Naive thymus-derived CD8-positive, alpha-beta T cell (primary cell): ENCODE measurements at regions not wholly inside any gene's neighbourhood (a gene's known extent, or its start where the extent isn't known, plus 50 kb on each side); places are given as distances from the start of the nearest gene placed in this dataset.
"Not testable (repeated sequence)": the region's sequence is repeated elsewhere in the genome, so short reads cannot be mapped to it uniquely, and the experiment has no call there.

ENCODE experiments used
- ATAC-seq, 2 donors: fragments of 150-1000 bp; cut with Tn5 transposase in 1 of 2; sonication (Bioruptor Pico), chemical (Tn5 transposase) in 1 of 2; 1 replicate in 1 of 2; 2 replicates in 1 of 2; pipeline ENCODE4 v1.10.0; 2021; ENCODE audit warnings: mild to moderate bottlenecking in 2 of 2, moderate library complexity in 2 of 2
- POLR2A ChIA-PET: fragments of 350-600 bp; sonication (Branson Sonifier 250); formaldehyde crosslinking; loops from one replicate; lab custom pipeline; 2021; ENCODE audit warnings: antibody characterized with exemption; lab: Charles Lee
- DNase-seq, 10 donors: peaks; one replicate each; pipeline versions ENCODE4 v3.0.0 to v3.0.0-alpha.2; 2020 to 2022
- H3K27ac Mint-ChIP-seq, 10 donors: one replicate each; pipeline ENCODE4 v1.8.0; 2020 to 2022; ENCODE audit warnings: mild to moderate bottlenecking in 10 of 10, mixed read lengths in 10 of 10, moderate library complexity in 4 of 10, inconsistent platforms in 1 of 10
- H3K27me3 Mint-ChIP-seq, 5 donors: one replicate each; pipeline ENCODE4 v1.8.0; 2021 to 2022; ENCODE audit warnings: mixed read lengths in 5 of 5
- H3K36me3 Mint-ChIP-seq, 3 donors: one replicate each; pipeline ENCODE4 v1.8.0; 2020 to 2022; ENCODE audit warnings: mixed read lengths in 3 of 3, mild to moderate bottlenecking in 2 of 3, inconsistent platforms in 1 of 3
- H3K4me1 Mint-ChIP-seq, 4 donors: one replicate each; pipeline ENCODE4 v1.8.0; 2021 to 2022; ENCODE audit warnings: mixed read lengths in 4 of 4
- H3K4me3 Mint-ChIP-seq, 10 donors: one replicate each; pipeline ENCODE4 v1.8.0; 2020 to 2022; ENCODE audit warnings: mild to moderate bottlenecking in 10 of 10, mixed read lengths in 10 of 10, moderate library complexity in 6 of 10, inconsistent platforms in 1 of 10
- H3K9me3 Mint-ChIP-seq, 9 donors: one replicate each; pipeline ENCODE4 v1.8.0; 2020 to 2022; ENCODE audit warnings: mixed read lengths in 9 of 9, mild to moderate bottlenecking in 3 of 9, inconsistent platforms in 1 of 9, moderate library complexity in 1 of 9

DNA sequence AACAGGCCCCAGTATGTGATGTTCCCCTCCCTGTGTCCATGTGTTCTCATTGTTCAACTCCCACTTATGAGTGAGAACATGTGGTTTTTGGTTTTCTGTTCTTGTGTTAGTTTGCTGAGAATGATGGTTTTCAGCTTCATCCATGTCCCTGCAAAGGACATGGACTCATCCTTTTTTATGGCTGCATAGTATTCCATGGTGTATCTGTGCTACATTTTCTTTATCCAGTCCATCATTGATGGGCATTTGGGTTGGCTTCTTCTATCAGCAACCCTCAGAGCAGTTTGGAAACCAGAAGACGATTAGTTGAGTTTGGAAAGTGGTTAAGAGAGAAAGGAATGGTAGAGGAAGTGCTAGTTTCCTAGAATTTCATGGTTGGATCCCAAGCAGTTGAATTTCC lies 319.1 kb upstream of the RNF32 start:
- ATAC-seq, H3K27ac Mint-ChIP-seq, POLR2A ChIA-PET, H3K4me1 Mint-ChIP-seq, DNase-seq, H3K4me3 Mint-ChIP-seq: not testable (repeated sequence)
- Mint-ChIP-seq H3K9me3 (peaks cover 0 to 15% (median 5%) of the 10 kb centered on the region in 9 donors), H3K27me3 (peaks cover 13 to 71% (median 28%) of the 10 kb centered on the region in 5 donors), H3K36me3 (peaks cover 0 to 15% (median 0%) of the 10 kb centered on the region in 3 donors)

- ATAC-seq = no peak
- Mint-ChIP-seq H3K27me3 (peaks cover 11 to 73% (median 23%) of the 10 kb centered on the region in 5 donors), H3K4me3 (no peak overlapping the region), H3K36me3 (peaks cover 0 to 29% (median 2%) of the 10 kb centered on the region in 3 donors), H3K27ac (no peak overlapping the region), H3K9me3 (peaks cover 5 to 31% (median 21%) of the 10 kb centered on the region in 9 donors), H3K4me1 (no peaks in the 10 kb centered on the region)
- DNase-seq = no peak
- POLR2A ChIA-PET = no interaction called here
Observed at GRCh38 chr7:156318926-156319325, 321.6 kb upstream of the RNF32 start.

DNA sequence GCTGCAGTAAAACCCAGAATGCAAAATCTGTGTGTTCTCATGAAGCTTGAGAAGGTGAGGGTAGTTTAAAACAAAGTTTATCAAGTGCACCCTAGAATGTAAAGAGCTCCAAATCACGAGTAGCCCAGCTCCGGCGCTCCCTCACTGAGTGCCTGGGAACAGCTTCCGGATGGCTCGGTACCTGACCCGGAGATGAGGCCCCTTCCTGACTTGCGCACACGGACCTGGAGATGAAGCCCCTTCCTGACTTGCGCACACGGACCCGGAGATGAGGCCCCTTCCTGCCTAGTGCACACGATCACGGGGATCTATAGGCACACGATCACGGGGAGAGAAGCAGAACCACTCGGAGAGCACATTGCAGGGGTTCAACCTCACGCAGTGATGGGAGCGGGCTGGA lies 322.1 kb upstream of the RNF32 start:
- ATAC-seq = no peak
- POLR2A ChIA-PET = no interaction called here
- DNase-seq = no peak
- peaks cover 12 to 76% (median 23%) of the 10 kb centered on the region in 5 donors for H3K27me3 Mint-ChIP-seq
- no peaks in the 10 kb centered on the region for H3K4me1 Mint-ChIP-seq
- peaks cover 0 to 29% (median 2%) of the 10 kb centered on the region in 3 donors for H3K36me3 Mint-ChIP-seq
- peaks cover 5 to 31% (median 22%) of the 10 kb centered on the region in 9 donors for H3K9me3 Mint-ChIP-seq
- H3K4me3 Mint-ChIP-seq = no peak overlapping the region
- no peak overlapping the region for H3K27ac Mint-ChIP-seq

DNA sequence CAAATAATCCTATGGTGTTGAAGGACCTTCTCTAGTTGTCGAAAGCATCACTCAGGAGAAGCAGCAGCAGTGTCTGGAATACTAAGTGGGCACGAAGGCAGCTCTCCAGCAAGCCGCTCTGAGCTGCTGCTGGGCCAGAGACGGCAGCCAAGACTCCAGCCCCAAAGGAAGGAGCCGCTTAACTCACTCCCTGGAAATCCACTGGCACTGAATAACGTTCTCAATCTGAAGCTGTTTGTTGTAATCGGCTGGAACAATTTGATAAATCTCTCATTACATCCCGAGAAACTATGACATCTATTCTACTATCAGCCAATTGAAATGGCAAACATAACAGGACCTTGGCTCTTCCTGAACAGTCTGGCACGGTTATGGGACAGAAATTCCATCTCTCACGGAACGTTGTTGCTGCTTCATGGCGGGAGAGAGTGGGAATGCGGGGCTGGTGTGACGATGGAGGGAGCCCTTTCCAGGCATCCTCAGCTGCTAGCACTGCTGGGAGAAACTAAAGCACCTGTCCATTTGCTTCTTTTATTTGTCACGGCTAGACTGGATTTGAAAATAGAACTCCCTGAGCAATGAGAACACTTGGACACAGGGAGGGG lies 331.5 kb upstream of the RNF32 start:
- H3K27ac Mint-ChIP-seq = no peak overlapping the region
- ATAC-seq = no peak
- H3K27me3 Mint-ChIP-seq = peaks cover 3 to 51% (median 12%) of the 10 kb centered on the region in 5 donors
- POLR2A ChIA-PET = no interaction called here
- peaks cover 0 to 2% (median 0%) of the 10 kb centered on the region in 4 donors for H3K4me1 Mint-ChIP-seq
- H3K9me3 Mint-ChIP-seq = peaks cover 0 to 18% (median 0%) of the 10 kb centered on the region in 9 donors
- peaks cover 0 to 7% (median 0%) of the 10 kb centered on the region in 3 donors for H3K36me3 Mint-ChIP-seq
- DNase-seq = no peak
- H3K4me3 Mint-ChIP-seq = no peak overlapping the region

DNA sequence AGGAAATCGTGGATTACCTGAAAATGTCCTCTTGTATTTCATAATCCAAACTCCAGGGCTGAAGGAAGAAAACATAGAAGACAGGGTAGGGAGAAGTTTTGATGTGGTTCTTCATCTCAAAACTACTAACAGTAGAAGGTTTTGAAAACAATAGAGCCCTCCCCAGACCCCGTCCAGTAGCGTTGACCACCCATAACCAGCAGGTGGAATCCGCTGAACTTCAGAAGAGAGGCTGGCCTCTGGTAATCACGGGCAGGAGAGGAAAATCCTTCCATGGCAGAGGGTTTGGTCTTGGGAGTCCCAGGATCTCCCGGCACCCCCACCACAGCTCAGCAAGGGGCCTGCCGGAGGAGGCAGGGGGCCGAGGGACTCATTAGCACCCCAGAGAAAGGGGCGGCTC lies 333.4 kb upstream of the RNF32 start:
- Mint-ChIP-seq H3K4me1 (peaks cover 0 to 2% (median 0%) of the 10 kb centered on the region in 4 donors), H3K27ac (no peak overlapping the region), H3K9me3 (peaks cover 0 to 12% (median 0%) of the 10 kb centered on the region in 9 donors), H3K4me3 (no peak overlapping the region), H3K27me3 (peaks cover 0 to 33% (median 8%) of the 10 kb centered on the region in 5 donors), H3K36me3 (peaks cover 0 to 7% (median 0%) of the 10 kb centered on the region in 3 donors)
- no peak for DNase-seq
- POLR2A ChIA-PET = no interaction called here
- ATAC-seq = no peak

- H3K9me3 Mint-ChIP-seq = peaks cover 0 to 5% (median 2%) of the 10 kb centered on the region in 9 donors
- DNase-seq (no peak), ATAC-seq (no peak)
- H3K4me1 Mint-ChIP-seq = peaks cover 0 to 2% (median 0%) of the 10 kb centered on the region in 4 donors
- no peak overlapping the region for H3K27ac Mint-ChIP-seq
- H3K36me3 Mint-ChIP-seq = no peaks in the 10 kb centered on the region
- POLR2A ChIA-PET = no interaction called here
- no peak overlapping the region for H3K4me3 Mint-ChIP-seq
- peaks cover 0 to 26% (median 3%) of the 10 kb centered on the region in 5 donors for H3K27me3 Mint-ChIP-seq
Observed at GRCh38 chr7:156305351-156305750, 335.2 kb upstream of the RNF32 start.

DNA sequence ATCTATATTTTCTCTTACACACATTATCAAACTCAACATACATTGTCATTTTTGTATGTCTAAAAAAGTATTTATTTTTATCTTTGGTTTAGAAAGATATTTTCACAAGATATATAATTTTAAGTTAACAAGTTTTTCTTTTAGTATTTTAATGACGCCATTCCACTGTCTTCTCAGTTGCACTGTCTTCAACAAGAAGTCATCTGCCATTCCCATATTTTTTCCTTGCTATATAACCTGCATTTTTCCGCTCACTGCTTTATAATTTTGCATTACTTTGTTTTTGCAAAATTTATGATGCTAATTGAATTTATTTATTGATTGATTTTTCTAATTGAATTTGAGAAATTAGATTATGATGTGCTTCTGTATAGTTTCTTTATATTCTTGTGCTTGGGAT lies 357.8 kb upstream of the RNF32 start:
- Mint-ChIP-seq H3K4me3 (no peak overlapping the region), H3K27ac (no peak overlapping the region), H3K36me3 (peaks cover 0 to 17% (median 2%) of the 10 kb centered on the region in 3 donors), H3K27me3 (peaks cover 3 to 26% (median 8%) of the 10 kb centered on the region in 5 donors), H3K9me3 (peaks cover 13 to 33% (median 23%) of the 10 kb centered on the region in 9 donors), H3K4me1 (no peaks in the 10 kb centered on the region)
- DNase-seq (no peak), ATAC-seq (no peak)
- POLR2A ChIA-PET = no interaction called here

DNA sequence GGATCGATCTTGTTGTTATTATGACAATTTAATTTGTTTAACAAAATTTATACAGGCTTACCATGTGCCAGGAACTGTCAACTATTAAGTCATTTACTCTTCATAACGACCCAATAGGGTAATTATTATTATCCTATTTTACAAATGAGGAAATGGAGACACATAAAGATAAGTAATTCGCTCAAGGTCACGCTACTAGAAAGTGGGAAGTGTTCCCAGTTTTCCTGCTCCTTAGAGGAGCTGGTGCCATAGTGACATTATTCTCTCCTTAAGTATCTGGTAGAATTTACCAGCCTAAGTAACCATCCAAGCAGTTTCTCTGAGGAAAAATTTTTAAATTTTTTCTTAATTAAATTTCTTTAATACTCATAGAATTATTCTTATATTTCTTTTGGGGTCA lies 360.9 kb upstream of the RNF32 start:
- H3K27me3 Mint-ChIP-seq = peaks cover 3 to 13% (median 5%) of the 10 kb centered on the region in 5 donors

DNA sequence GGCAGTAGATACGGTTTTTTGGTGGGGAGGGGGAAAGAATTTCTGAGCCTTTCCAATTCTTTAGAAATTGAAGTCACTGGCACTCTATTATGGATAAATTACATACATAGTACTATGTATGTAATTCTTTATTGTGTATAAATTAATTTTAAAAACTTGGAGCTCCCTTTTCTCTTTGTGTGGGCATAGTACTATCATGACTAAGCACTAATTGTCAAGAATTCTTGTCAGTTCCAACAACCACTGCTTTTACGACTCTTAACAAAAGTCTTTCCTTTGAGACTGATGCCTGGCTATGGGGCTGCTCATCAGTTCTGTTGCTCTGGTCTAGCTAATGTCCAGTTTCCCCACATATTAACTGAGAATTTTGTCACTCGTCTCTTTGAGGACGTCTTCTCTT lies 365.3 kb upstream of the RNF32 start:
- POLR2A ChIA-PET = no interaction called here
- H3K9me3 Mint-ChIP-seq = no peaks in the 10 kb centered on the region
- H3K27me3 Mint-ChIP-seq = peaks cover 4 to 42% (median 7%) of the 10 kb centered on the region in 5 donors
- H3K36me3 Mint-ChIP-seq = no peaks in the 10 kb centered on the region
- no peak overlapping the region for H3K27ac Mint-ChIP-seq
- no peaks in the 10 kb centered on the region for H3K4me1 Mint-ChIP-seq
- ATAC-seq (no peak), DNase-seq (no peak)
- no peak overlapping the region for H3K4me3 Mint-ChIP-seq

More for the DNA sequence above, 360.9 kb upstream of the RNF32 start:
- Mint-ChIP-seq H3K27ac (no peak overlapping the region), H3K4me1 (no peaks in the 10 kb centered on the region), H3K9me3 (peaks cover 13 to 31% (median 18%) of the 10 kb centered on the region in 9 donors), H3K4me3 (no peak overlapping the region), H3K36me3 (peaks cover 0 to 17% (median 0%) of the 10 kb centered on the region in 3 donors)
- ATAC-seq = no peak
- POLR2A ChIA-PET = no interaction called here
- DNase-seq = no peak

GRCh38 chr7:156274557-156274956 lies 366.0 kb upstream of the RNF32 start:
- Mint-ChIP-seq H3K36me3 (no peaks in the 10 kb centered on the region), H3K27ac (no peak overlapping the region), H3K9me3 (no peaks in the 10 kb centered on the region), H3K4me1 (no peaks in the 10 kb centered on the region), H3K27me3 (peaks cover 4 to 47% (median 7%) of the 10 kb centered on the region in 5 donors), H3K4me3 (no peak overlapping the region)
- DNase-seq = no peak
- no peak for ATAC-seq
- POLR2A ChIA-PET = no interaction called here

DNA sequence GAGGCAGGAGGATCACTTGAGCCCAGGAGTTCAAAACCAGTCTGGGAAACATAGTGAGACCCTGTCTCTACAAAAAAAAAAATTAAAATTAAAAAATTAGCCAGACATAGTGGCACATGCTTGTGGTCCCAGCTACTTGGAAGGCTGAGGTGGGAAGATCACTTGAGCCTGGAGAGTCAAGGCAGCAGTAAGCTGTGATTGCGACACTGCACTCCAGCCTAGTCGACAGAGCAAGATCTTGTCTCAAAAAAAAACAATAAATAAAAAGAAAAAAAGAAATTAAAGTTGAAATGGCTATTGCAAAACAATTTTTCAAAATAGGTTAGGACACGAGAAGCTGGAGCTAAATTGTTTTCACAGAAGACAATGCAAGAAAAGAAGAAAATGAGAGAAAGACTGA lies 379.0 kb upstream of the RNF32 start:
- Mint-ChIP-seq H3K4me1 (no peaks in the 10 kb centered on the region), H3K4me3 (no peak overlapping the region), H3K36me3 (no peaks in the 10 kb centered on the region), H3K9me3 (peaks cover 0 to 13% (median 0%) of the 10 kb centered on the region in 9 donors), H3K27ac (no peak overlapping the region), H3K27me3 (peaks cover 0 to 62% (median 5%) of the 10 kb centered on the region in 5 donors)
- no peak for DNase-seq
- POLR2A ChIA-PET = no interaction called here
- no peak for ATAC-seq

DNA sequence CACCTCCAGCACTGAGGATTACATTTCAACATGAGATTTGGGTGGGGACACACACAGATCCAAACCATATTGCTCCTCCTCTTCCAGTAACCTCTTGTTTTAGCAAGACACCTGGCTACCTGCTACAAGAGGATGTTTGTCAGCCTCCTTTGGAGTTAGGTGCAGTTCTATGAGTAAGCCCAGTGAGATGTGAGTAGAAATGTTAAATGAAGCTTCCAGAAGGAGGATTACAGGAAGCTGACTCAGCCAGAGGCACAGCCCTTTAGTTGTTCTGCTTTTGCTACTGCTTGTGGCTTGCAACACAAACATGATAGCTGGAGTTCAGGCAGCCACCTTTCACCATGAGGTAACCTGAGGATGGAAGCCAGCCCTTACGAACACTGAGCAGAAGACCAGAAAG lies 382.7 kb upstream of the RNF32 start:
- peaks cover 0 to 13% (median 0%) of the 10 kb centered on the region in 9 donors for H3K9me3 Mint-ChIP-seq
- no peaks in the 10 kb centered on the region for H3K4me1 Mint-ChIP-seq
- H3K27ac Mint-ChIP-seq = no peak overlapping the region
- no peaks in the 10 kb centered on the region for H3K36me3 Mint-ChIP-seq
- H3K27me3 Mint-ChIP-seq = peaks cover under 1 to 62% (median 19%) of the 10 kb centered on the region in 5 donors
- DNase-seq = no peak
- no peak overlapping the region for H3K4me3 Mint-ChIP-seq
- POLR2A ChIA-PET = no interaction called here
- ATAC-seq = no peak

DNA sequence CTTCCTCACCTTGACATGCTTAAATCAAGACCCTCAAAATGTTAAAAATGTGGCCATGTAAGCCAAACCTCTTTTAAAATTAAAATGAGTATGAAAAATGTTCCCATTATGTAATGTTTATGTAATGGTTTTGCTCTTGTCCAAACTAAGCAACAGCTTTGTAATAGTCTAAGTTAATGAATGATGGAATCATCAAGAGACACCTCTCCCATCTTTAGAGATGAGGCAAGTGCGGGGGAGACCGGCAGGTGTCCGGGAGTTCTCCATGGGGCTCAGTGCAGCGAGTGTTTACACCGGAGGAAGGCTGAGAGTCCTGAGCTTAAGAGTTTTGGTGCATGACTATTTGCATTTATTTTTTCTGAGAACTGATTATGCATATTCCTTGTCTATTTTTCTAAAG lies 384.9 kb upstream of the RNF32 start:
- H3K27ac Mint-ChIP-seq = no peak overlapping the region
- no peak for ATAC-seq
- no peaks in the 10 kb centered on the region for H3K4me1 Mint-ChIP-seq
- POLR2A ChIA-PET = no interaction called here
- DNase-seq = no peak
- H3K4me3 Mint-ChIP-seq = no peak overlapping the region
- peaks cover 6 to 71% (median 34%) of the 10 kb centered on the region in 5 donors for H3K27me3 Mint-ChIP-seq
- peaks cover 0 to 13% (median 0%) of the 10 kb centered on the region in 9 donors for H3K9me3 Mint-ChIP-seq
- H3K36me3 Mint-ChIP-seq = no peaks in the 10 kb centered on the region
